Natural killer cell treated with Interleukin-12 subunit alpha and Interleukin-12 subunit beta and Interleukin-15 and Interleukin-18, amount 100 ng/mL, for 72 hours (primary cell): ENCODE measurements at regions not wholly inside any gene's neighbourhood (a gene's known extent, or its start where the extent isn't known, plus 50 kb on each side); places are given as distances from the start of the nearest gene placed in this dataset.
"Not testable (repeated sequence)": the region's sequence is repeated elsewhere in the genome, so short reads cannot be mapped to it uniquely, and the experiment has no call there.

ENCODE experiments used
- ATAC-seq, 2 donors: fragments of 150-1000 bp; cut with Tn5 transposase in 1 of 2; sonication (Bioruptor Pico), chemical (Tn5 transposase) in 1 of 2; 2 replicates each; pipeline ENCODE4 v1.10.0; 2021
- DNase-seq: peaks from one replicate; pipeline ENCODE4 v3.0.0; 2022; ENCODE audit warnings: low spot score
- H3K27ac Mint-ChIP-seq, 2 donors: 1 replicate in 1 of 2; 2 replicates in 1 of 2; pipeline ENCODE4 v1.8.0; 2022; ENCODE audit warnings: mixed read lengths in 2 of 2, mild to moderate bottlenecking in 1 of 2, moderate library complexity in 1 of 2
- H3K27me3 Mint-ChIP-seq, 2 donors: 1 replicate in 1 of 2; 2 replicates in 1 of 2; pipeline ENCODE4 v1.8.0; 2022; ENCODE audit warnings: mixed read lengths in 2 of 2
- H3K36me3 Mint-ChIP-seq: one replicate; pipeline ENCODE4 v1.8.0; 2022; ENCODE audit warnings: mixed read lengths
- H3K4me1 Mint-ChIP-seq, 2 donors: 1 replicate in 1 of 2; 2 replicates in 1 of 2; pipeline ENCODE4 v1.8.0; 2022; ENCODE audit warnings: low read depth in 2 of 2, mixed read lengths in 2 of 2, mild to moderate bottlenecking in 1 of 2
- H3K4me3 Mint-ChIP-seq: one replicate; pipeline ENCODE4 v1.8.0; 2022; ENCODE audit warnings: mixed read lengths
- H3K9me3 Mint-ChIP-seq: 2 replicates; pipeline ENCODE4 v1.8.0; 2022; ENCODE audit warnings: mixed read lengths

- Mint-ChIP-seq H3K27me3 (peaks cover 0 to 17% of the 10 kb centered on the region in 2 donors), H3K4me3 (no peak overlapping the region), H3K27ac (no peak overlapping the region), H3K4me1 (no peaks in the 10 kb centered on the region), H3K9me3 (peaks cover 2% of the 10 kb centered on the region), H3K36me3 (no peaks in the 10 kb centered on the region)
- ATAC-seq: no peak
- DNase-seq: no peak
These were observed 113.3 kb upstream of the C1GALT1C1 start for GRCh38 chrX:120742946-120743665.

GRCh38 chrX:120741452-120741851, 111.6 kb upstream of the C1GALT1C1 start:
- Mint-ChIP-seq H3K27ac (no peak overlapping the region), H3K4me3 (no peak overlapping the region), H3K4me1 (peaks cover 0 to 5% of the 10 kb centered on the region in 2 donors), H3K9me3 (peaks cover 2% of the 10 kb centered on the region), H3K36me3 (no peaks in the 10 kb centered on the region), H3K27me3 (peaks cover 0 to 16% of the 10 kb centered on the region in 2 donors)
- DNase-seq (no peak), ATAC-seq (no peak)

- Mint-ChIP-seq H3K9me3 (peaks cover 1% of the 10 kb centered on the region), H3K27ac (no peak overlapping the region), H3K4me1 (peaks cover 0 to 5% of the 10 kb centered on the region in 2 donors), H3K4me3 (no peak overlapping the region), H3K27me3 (peaks cover 0 to 11% of the 10 kb centered on the region in 2 donors), H3K36me3 (no peaks in the 10 kb centered on the region)
- ATAC-seq (no peak), DNase-seq (no peak)
These were observed 110.2 kb upstream of the C1GALT1C1 start for GRCh38 chrX:120740072-120740471.

- Mint-ChIP-seq H3K27ac (no peak overlapping the region), H3K4me3 (no peak overlapping the region), H3K27me3 (peaks cover 0 to 6% of the 10 kb centered on the region in 2 donors), H3K4me1 (peaks cover 0 to 5% of the 10 kb centered on the region in 2 donors), H3K9me3 (no peaks in the 10 kb centered on the region), H3K36me3 (no peaks in the 10 kb centered on the region)
- DNase-seq: no peak
- no peak for ATAC-seq
These were observed 109.4 kb upstream of the C1GALT1C1 start for GRCh38 chrX:120739300-120739699.

- Mint-ChIP-seq H3K27me3 (peaks cover 0 to 6% of the 10 kb centered on the region in 2 donors), H3K4me1 (peaks cover 0 to 5% of the 10 kb centered on the region in 2 donors), H3K4me3 (no peak overlapping the region), H3K27ac (no peak overlapping the region), H3K36me3 (no peaks in the 10 kb centered on the region), H3K9me3 (no peaks in the 10 kb centered on the region)
- DNase-seq: no peak
- no peak for ATAC-seq
These were observed 107.1 kb upstream of the C1GALT1C1 start for GRCh38 chrX:120736989-120737388.

- ATAC-seq: no peak
- Mint-ChIP-seq H3K4me3 (no peak overlapping the region), H3K27ac (no peak overlapping the region), H3K9me3 (no peaks in the 10 kb centered on the region), H3K36me3 (no peaks in the 10 kb centered on the region), H3K4me1 (peaks cover 0 to 5% of the 10 kb centered on the region in 2 donors), H3K27me3 (peaks cover 0 to 6% of the 10 kb centered on the region in 2 donors)
- DNase-seq: no peak
These were observed 106.1 kb upstream of the C1GALT1C1 start for GRCh38 chrX:120735966-120736365.

GRCh38 chrX:120732879-120733278, 103.0 kb upstream of the C1GALT1C1 start:
- no peaks in the 10 kb centered on the region for H3K9me3 Mint-ChIP-seq
- H3K27me3 Mint-ChIP-seq: peaks cover 0 to 5% of the 10 kb centered on the region in 2 donors
- no peaks in the 10 kb centered on the region for H3K36me3 Mint-ChIP-seq
- H3K27ac Mint-ChIP-seq: no peak overlapping the region
- H3K4me1 Mint-ChIP-seq: peaks cover 0 to 5% of the 10 kb centered on the region in 2 donors
- ATAC-seq: no peak
- H3K4me3 Mint-ChIP-seq: no peak overlapping the region
- no peak for DNase-seq

- Mint-ChIP-seq H3K36me3 (no peaks in the 10 kb centered on the region), H3K4me3 (no peak overlapping the region)
- no peak for ATAC-seq
These were observed 102.6 kb upstream of the C1GALT1C1 start for GRCh38 chrX:120732461-120732860.

GRCh38 chrX:120731386-120731785, 101.5 kb upstream of the C1GALT1C1 start:
- ATAC-seq: no peak
- DNase-seq: no peak
- no peaks in the 10 kb centered on the region for H3K36me3 Mint-ChIP-seq
- no peak overlapping the region for H3K4me3 Mint-ChIP-seq
- no peaks in the 10 kb centered on the region for H3K9me3 Mint-ChIP-seq
- H3K4me1 Mint-ChIP-seq: no peaks in the 10 kb centered on the region
- no peak overlapping the region for H3K27ac Mint-ChIP-seq
- H3K27me3 Mint-ChIP-seq: peaks cover 4 to 5% of the 10 kb centered on the region in 2 donors

More at GRCh38 chrX:120732461-120732860, 102.6 kb upstream of the C1GALT1C1 start:
- Mint-ChIP-seq H3K9me3 (no peaks in the 10 kb centered on the region), H3K27me3 (peaks cover 0 to 3% of the 10 kb centered on the region in 2 donors), H3K27ac (no peak overlapping the region), H3K4me1 (peaks cover 0 to 5% of the 10 kb centered on the region in 2 donors)
- DNase-seq: no peak

- not testable (repeated sequence) for H3K27me3 Mint-ChIP-seq, H3K4me3 Mint-ChIP-seq, DNase-seq, H3K4me1 Mint-ChIP-seq, H3K9me3 Mint-ChIP-seq, ATAC-seq, H3K27ac Mint-ChIP-seq, H3K36me3 Mint-ChIP-seq
These were observed 99.8 kb upstream of the C1GALT1C1 start for GRCh38 chrX:120729506-120730255.

GRCh38 chrX:120727911-120728310, 98.1 kb upstream of the C1GALT1C1 start:
- Mint-ChIP-seq H3K4me1 (no peaks in the 10 kb centered on the region), H3K27ac (no peak overlapping the region), H3K36me3 (no peaks in the 10 kb centered on the region), H3K9me3 (no peaks in the 10 kb centered on the region), H3K27me3 (peaks cover 6 to 12% of the 10 kb centered on the region in 2 donors), H3K4me3 (no peak overlapping the region)
- DNase-seq (no peak), ATAC-seq (no peak)

- Mint-ChIP-seq H3K36me3 (no peaks in the 10 kb centered on the region), H3K27me3 (peaks cover 6 to 12% of the 10 kb centered on the region in 2 donors), H3K27ac (no peak overlapping the region), H3K4me1 (no peaks in the 10 kb centered on the region), H3K4me3 (no peak overlapping the region), H3K9me3 (no peaks in the 10 kb centered on the region)
- ATAC-seq (no peak), DNase-seq (no peak)
These were observed 97.6 kb upstream of the C1GALT1C1 start for GRCh38 chrX:120727452-120727851.

GRCh38 chrX:120726294-120726693, 96.4 kb upstream of the C1GALT1C1 start:
- ATAC-seq (no peak), DNase-seq (no peak)
- H3K27me3 Mint-ChIP-seq: peaks cover 6 to 17% of the 10 kb centered on the region in 2 donors
- H3K9me3 Mint-ChIP-seq: no peaks in the 10 kb centered on the region
- no peak overlapping the region for H3K4me3 Mint-ChIP-seq
- no peaks in the 10 kb centered on the region for H3K4me1 Mint-ChIP-seq
- no peak overlapping the region for H3K27ac Mint-ChIP-seq
- no peaks in the 10 kb centered on the region for H3K36me3 Mint-ChIP-seq

GRCh38 chrX:120725874-120726273, 96.0 kb upstream of the C1GALT1C1 start:
- no peaks in the 10 kb centered on the region for H3K9me3 Mint-ChIP-seq
- H3K27ac Mint-ChIP-seq: no peak overlapping the region
- no peaks in the 10 kb centered on the region for H3K4me1 Mint-ChIP-seq
- peaks cover 6 to 18% of the 10 kb centered on the region in 2 donors for H3K27me3 Mint-ChIP-seq
- no peak overlapping the region for H3K4me3 Mint-ChIP-seq
- DNase-seq (no peak), ATAC-seq (no peak)
- no peaks in the 10 kb centered on the region for H3K36me3 Mint-ChIP-seq
